GM21619 (cell line): ENCODE measurements at regions not wholly inside any gene's neighbourhood (a gene's known extent, or its start where the extent isn't known, plus 50 kb on each side); places are given as distances from the start of the nearest gene placed in this dataset.

Experiments
- ATAC-seq: cut with Tn5 transposase; IDR thresholded peaks from one replicate; pipeline ENCODE4 v1.9.1; 2021; ENCODE audit not compliant: unreplicated experiment

GRCh38 chr3:167895684-167896083 lies 160.2 kb downstream of the SERPINI1 start:
- ATAC-seq = no peak

GRCh38 chr3:167895178-167895577 lies 159.7 kb downstream of the SERPINI1 start:
- ATAC-seq = no peak

GRCh38 chr3:167892205-167892604 lies 156.7 kb downstream of the SERPINI1 start:
- ATAC-seq = no peak

- no peak for ATAC-seq
Observed at GRCh38 chr3:167887096-167887495, 151.6 kb downstream of the SERPINI1 start.

GRCh38 chr3:167886690-167887089 lies 151.2 kb downstream of the SERPINI1 start:
- ATAC-seq = no peak

- ATAC-seq = no peak
Observed at GRCh38 chr3:167885277-167885676, 149.8 kb downstream of the SERPINI1 start.

GRCh38 chr3:167884481-167884880 lies 149.0 kb downstream of the SERPINI1 start:
- ATAC-seq = no peak

- no peak for ATAC-seq
Observed at GRCh38 chr3:167883452-167883851, 147.9 kb downstream of the SERPINI1 start.

- ATAC-seq = peak; percentile 88
Observed at GRCh38 chr3:167882057-167882667, 146.6 kb downstream of the SERPINI1 start.

GRCh38 chr3:167880183-167880582 lies 144.7 kb downstream of the SERPINI1 start:
- ATAC-seq = no peak

- ATAC-seq = no peak
Observed at GRCh38 chr3:167876620-167877281, 141.2 kb downstream of the SERPINI1 start.
